ENCODE measurements at regions not wholly inside any gene's neighbourhood (a gene's known extent, or its start where the extent isn't known, plus 50 kb on each side); places are given as distances from the start of the nearest gene placed in this dataset.
"Not testable (repeated sequence)": the region's sequence is repeated elsewhere in the genome, so short reads cannot be mapped to it uniquely, and the experiment has no call there.

DNA sequence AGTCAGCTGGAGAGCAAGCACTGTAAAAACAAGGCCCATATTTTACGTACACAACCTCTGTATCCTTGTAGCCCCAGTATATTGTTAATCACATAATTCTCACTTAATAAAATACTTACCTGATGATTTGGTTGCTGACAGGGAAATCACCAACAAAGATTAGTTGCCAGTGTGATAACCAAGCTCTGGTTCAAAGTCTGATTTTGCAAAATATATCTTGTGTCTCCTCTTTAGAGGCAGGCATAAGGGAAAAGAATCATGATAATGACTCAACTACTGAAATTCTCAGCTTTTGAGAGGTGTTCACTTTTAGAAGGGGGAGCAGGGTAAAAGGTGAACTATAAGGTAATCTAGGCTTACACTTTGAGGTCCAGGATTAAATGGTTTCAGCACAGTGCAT, 351.1 kb upstream of the CD180 start:
- no peak for DNase-seq (ENCODE audit: low spot score)
- TF ChIP-seq, protein P1, sequence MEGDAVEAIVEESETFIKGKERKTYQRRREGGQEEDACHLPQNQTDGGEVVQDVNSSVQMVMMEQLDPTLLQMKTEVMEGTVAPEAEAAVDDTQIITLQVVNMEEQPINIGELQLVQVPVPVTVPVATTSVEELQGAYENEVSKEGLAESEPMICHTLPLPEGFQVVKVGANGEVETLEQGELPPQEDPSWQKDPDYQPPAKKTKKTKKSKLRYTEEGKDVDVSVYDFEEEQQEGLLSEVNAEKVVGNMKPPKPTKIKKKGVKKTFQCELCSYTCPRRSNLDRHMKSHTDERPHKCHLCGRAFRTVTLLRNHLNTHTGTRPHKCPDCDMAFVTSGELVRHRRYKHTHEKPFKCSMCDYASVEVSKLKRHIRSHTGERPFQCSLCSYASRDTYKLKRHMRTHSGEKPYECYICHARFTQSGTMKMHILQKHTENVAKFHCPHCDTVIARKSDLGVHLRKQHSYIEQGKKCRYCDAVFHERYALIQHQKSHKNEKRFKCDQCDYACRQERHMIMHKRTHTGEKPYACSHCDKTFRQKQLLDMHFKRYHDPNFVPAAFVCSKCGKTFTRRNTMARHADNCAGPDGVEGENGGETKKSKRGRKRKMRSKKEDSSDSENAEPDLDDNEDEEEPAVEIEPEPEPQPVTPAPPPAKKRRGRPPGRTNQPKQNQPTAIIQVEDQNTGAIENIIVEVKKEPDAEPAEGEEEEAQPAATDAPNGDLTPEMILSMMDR (IDR thresholded peaks at IDR 0.05; ENCODE audit: extremely low read depth, missing control alignments), result no peak

DNA sequence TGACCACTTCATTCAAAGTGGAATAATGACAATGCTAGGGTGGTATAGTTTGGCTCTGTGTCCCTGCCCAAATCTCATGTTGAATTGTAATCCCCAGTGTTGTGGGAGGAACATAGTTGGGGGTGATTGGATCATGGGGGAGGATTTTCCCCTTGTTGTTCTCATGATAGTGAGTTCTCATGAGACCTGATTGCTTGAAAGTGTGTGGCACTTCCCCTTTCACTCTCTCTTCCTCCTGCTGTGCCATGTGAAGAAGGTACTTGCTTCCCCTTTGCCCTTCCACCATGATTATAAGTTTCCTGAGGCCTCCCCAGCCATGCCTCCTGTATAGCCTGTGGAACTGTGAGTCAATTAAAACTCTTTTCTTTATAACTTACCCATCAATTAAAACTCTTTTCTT, 348.3 kb upstream of the CD180 start:
- not testable (repeated sequence) for DNase-seq (ENCODE audit: low spot score)

DNA sequence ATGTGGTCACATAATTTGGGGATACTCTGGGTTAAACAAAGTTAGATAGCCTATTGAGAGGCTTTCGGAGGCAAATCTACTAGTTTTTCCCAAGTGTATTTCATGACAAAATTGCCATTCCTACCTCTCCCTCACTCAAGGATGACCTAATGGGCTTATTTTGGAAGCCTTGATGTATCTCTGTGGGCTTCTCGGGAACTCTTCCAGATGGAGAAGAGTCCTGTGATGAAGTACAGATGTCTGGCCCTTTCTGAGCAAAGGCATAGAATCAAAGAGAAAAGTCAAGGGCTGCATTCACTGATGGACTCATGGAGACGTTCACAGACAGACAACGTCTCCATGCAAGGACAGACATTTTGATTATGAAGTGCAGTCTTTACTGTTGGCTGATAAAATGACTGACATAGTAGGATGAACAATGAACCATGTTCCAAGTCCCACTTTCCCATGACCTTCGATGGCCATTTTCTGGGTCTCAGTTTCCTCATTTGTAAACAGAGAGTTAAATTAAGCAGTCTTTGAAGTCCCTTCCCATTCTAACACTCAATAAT, 347.2 kb upstream of the CD180 start:
- TF ChIP-seq, protein P1 (IDR thresholded peaks at IDR 0.05; ENCODE audit: extremely low read depth, missing control alignments), result no peak
- no peak for DNase-seq (ENCODE audit: low spot score)

DNA sequence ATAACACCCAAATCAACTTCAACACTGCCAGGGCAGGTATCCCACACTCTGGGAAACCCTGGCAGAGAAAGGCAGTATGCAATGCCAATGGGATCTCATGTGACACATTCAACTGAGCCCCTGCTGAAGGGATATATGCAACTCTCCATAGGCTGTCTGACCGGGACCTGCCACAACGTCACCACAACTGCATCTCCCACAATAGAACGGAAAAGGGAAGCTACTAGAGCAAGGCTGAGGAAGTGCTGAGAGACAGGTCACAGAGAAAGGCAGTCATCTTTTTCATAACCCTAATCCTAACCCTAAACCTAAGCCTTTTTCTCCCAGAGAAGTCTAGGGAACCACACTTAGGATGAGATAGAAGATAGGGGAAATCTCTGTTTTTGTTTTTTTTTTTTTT, 345.9 kb upstream of the CD180 start:
- DNase-seq (ENCODE audit: low spot score), result no peak

DNA sequence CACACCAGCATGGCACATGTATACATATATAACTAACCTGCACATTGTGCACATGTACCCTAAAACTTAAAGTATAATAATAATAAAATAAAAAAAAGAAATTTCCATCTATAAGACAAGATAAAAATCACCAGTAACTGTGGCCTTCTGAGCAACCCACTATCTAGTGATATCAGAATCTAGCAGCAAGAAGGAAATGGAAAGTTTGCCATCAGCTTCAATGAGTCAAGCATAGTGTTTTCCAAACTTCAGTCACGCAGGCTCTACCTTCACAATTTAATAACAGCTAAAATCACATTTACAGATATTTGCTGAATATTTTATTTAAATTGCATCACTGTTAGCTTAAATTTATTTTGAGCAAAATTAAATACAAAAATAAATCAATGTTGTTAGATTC, 345.3 kb upstream of the CD180 start:
- DNase-seq (ENCODE audit: low spot score), result no peak
- TF ChIP-seq, protein P1 (IDR thresholded peaks at IDR 0.05; ENCODE audit: extremely low read depth, missing control alignments), result no peak

More for the DNA sequence above, 345.9 kb upstream of the CD180 start:
- TF ChIP-seq, protein P1 (IDR thresholded peaks at IDR 0.05; ENCODE audit: extremely low read depth, missing control alignments), result no peak

DNA sequence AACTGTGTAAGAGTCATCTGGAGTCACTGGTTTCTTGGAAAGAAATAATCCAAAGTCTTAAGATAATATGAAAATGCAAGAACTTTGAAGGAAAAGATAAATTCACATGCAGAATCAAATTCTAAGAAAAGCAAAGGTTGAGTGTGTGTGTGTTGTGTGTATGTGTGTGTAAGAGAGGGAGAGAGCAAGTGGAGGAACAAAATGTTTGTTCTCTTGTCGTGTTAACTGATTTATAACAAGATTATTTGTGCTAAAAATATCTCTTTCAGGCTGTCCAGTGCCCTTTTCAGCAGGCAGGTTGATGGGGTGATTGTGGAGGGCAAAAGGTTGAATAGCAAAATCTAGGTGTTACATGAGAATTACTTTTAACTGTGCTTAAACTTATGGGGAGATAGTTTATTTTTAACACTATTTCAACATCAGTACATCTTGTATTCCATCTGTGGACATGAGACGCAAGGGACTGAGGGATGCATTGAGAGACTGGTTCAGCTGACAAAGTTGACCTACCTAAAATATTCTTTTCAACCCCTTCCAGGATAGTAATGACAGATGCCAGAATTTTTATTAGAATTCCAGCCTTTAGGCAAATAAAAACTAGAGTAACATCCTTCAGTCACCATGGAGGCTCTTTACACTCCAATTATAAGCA, 342.4 kb upstream of the CD180 start:
- TF ChIP-seq, protein P1 (IDR thresholded peaks at IDR 0.05; ENCODE audit: extremely low read depth, missing control alignments), result no peak
- no peak for DNase-seq (ENCODE audit: low spot score)

DNA sequence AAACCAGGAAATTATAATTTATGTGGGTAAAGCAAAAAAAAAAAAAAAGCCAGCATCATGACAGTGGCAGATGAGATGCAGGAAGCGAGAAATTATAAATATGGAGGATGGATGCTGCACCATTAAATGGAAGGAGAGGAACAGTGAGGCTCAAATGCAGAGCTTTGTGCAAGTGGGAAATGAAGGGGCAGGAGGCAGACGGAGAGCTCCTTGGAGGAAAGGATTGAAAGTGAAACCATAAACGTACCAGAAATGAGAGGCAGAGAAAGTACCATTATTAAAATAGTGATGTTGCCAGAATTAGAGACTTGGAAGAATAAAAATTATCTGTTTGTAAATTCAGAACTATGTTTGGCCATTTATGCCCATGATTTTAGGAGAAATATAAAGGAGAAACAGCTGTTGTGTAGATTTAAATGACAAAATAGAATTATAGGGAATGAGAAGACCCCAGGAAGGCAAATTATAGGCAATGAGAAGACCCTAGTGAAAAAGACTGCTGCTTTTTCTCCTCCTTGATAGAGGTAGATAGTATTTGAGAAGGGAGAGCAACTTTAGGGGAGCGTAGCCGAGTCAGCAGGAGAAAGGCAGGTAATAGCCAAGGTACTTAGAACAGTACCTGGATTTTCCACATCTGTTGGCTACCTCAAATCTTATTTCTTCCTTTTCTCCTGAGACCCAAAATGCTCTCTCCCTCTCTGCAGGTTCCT, 341.0 kb upstream of the CD180 start:
- peak; percentile 3 for DNase-seq (ENCODE audit: low spot score)
- TF ChIP-seq, protein P1 (IDR thresholded peaks at IDR 0.05; ENCODE audit: extremely low read depth, missing control alignments), result no peak

Data from GM20000 (cell line).